Breast epithelium (tissue), 4 donors: ENCODE measurements at regions not wholly inside any gene's neighbourhood (a gene's known extent, or its start where the extent isn't known, plus 50 kb on each side); places are given as distances from the start of the nearest gene placed in this dataset.

ENCODE experiments used
- DNase-seq, 2 donors: peaks; one replicate each; pipeline ENCODE4 v3.0.0-alpha.2; 2019; ENCODE audit warnings: low spot score in 2 of 2
- H3K27ac ChIP-seq, 2 donors: fragments of 200-600 bp; sonication (generic) in 1 of 2; one replicate each; pipeline ENCODE4 v1.5.1; 2016 to 2019; ENCODE audit warnings: mild to moderate bottlenecking in 1 of 2
- H3K27me3 ChIP-seq, 2 donors: fragments of 200-600 bp; sonication (generic) in 1 of 2; one replicate each; pipeline versions ENCODE4 v1.5.1 to v1.6.0; 2017 to 2019; ENCODE audit warnings: control low read depth in 1 of 2, mild to moderate bottlenecking in 1 of 2
- H3K36me3 ChIP-seq: fragments of 200-600 bp; one replicate; pipeline ENCODE4 v1.5.1; 2019
- H3K4me1 ChIP-seq, 2 donors: fragments of 200-600 bp; sonication (generic); one replicate each; pipeline ENCODE4 v1.5.1; 2016 to 2019; ENCODE audit warnings: control low read depth in 1 of 2
- H3K4me3 ChIP-seq, 3 donors: fragments of 200-600 bp; sonication (generic); 1 replicate in 2 of 3; 2 replicates in 1 of 3; pipeline ENCODE4 v1.5.1; 2016 to 2019; ENCODE audit warnings: mild to moderate bottlenecking in 3 of 3, moderate library complexity in 2 of 3
- H3K9me3 ChIP-seq, 2 donors: fragments of 200-600 bp; sonication (generic) in 1 of 2; one replicate each; pipeline ENCODE4 v1.5.1; 2016 to 2019; ENCODE audit warnings: control low read depth in 1 of 2
- CTCF ChIP-seq, 3 donors: fragments of 450-650 bp; IDR thresholded peaks; one replicate each; pipeline ENCODE4 v1.5.1; 2016 to 2017; ENCODE audit warnings: antibody characterized with exemption in 3 of 3, mild to moderate bottlenecking in 3 of 3, moderate library complexity in 3 of 3
- POLR2A ChIP-seq: fragments of 450-650 bp; IDR thresholded peaks from one replicate; pipeline ENCODE4 v1.6.1; 2016; ENCODE audit warnings: antibody characterized with exemption, mild to moderate bottlenecking, moderate library complexity
- POLR2AphosphoS5 ChIP-seq, 3 donors: sonication (generic); formaldehyde crosslinking; IDR thresholded peaks; one replicate each; pipeline ENCODE4 v1.6.1; 2017; ENCODE audit warnings: antibody characterized with exemption in 3 of 3
- intact Hi-C: fragments of 100-400 bp; cut with DNase I; formaldehyde crosslinking; loops from one replicate; pipeline ENCODE4 v1.15.1; 2023; ENCODE audit warnings: low total_unique reads

DNA sequence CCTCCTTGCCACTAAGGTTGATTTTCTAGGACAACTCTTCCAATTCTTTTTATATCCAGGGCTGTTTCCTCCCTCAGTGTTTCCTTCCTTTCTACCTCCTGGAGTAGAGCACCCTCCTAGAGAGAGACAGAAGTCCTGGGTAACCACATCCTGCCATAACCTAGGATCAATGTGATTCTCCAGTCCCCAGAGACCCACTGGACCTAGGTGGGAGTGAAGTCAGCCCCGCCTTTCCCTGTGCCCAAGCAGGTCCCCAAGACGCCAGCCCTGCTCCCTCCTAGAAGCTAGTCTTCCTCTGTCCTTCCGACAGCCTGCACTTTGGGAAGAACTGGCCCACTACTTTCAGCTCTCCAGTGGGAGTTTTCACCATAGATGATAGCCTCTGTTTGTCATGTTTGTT is 166.8 kb upstream of the PLEKHG7 start:
- TF ChIP-seq POLR2AphosphoS5 (IDR thresholded peaks at IDR 0.05) (no peak), CTCF (IDR thresholded peaks at IDR 0.05) (no peak), POLR2A (no peak)
- Histone ChIP-seq H3K27me3 (no peaks in the 10 kb centered on the region), H3K9me3 (no peaks in the 10 kb centered on the region), H3K27ac (no peak overlapping the region), H3K4me3 (no peak overlapping the region), H3K36me3 (no peaks in the 10 kb centered on the region), H3K4me1 (peaks cover 0 to 10% of the 10 kb centered on the region in 2 donors)
- intact Hi-C loops, result no loop called here
- no peak for DNase-seq

GRCh38 chr12:92533280-92533890 is 169.4 kb upstream of the PLEKHG7 start:
- intact Hi-C loops, result no loop called here
- no peak overlapping the region for H3K27ac ChIP-seq
- no peak overlapping the region for H3K4me3 ChIP-seq
- no peak for DNase-seq
- H3K4me1 ChIP-seq, result no peaks in the 10 kb centered on the region
- no peak for TF ChIP-seq POLR2A
- TF ChIP-seq POLR2AphosphoS5 (IDR thresholded peaks at IDR 0.05), result no peak
- no peak for TF ChIP-seq CTCF (IDR thresholded peaks at IDR 0.05)
- no peaks in the 10 kb centered on the region for H3K27me3 ChIP-seq
- H3K36me3 ChIP-seq, result no peaks in the 10 kb centered on the region
- no peaks in the 10 kb centered on the region for H3K9me3 ChIP-seq

- no peak for TF ChIP-seq POLR2AphosphoS5 (IDR thresholded peaks at IDR 0.05)
- TF ChIP-seq POLR2A, result no peak
- no peak for TF ChIP-seq CTCF (IDR thresholded peaks at IDR 0.05)
Observed at GRCh38 chr12:92530706-92531105, 172.1 kb upstream of the PLEKHG7 start.

DNA sequence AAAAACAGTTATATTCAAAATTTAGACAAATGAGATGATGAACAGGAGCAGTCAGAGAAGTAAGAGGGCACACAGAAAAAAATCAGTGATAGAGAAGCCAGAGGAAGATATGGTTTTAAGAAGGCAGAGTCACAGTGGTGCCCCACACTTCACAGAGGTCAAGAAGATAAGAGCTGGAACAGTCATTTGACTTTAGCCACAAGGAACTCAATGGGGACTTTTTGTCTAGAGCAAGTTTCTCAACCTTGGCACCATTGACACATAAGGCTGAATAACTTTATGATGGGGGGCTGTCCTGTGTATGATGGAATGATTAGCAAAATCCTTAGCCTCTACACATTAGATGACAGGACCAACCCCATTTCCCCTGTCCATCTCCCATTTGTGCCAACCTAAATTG is 172.8 kb upstream of the PLEKHG7 start:
- Histone ChIP-seq H3K9me3 (no peaks in the 10 kb centered on the region), H3K4me1 (no peaks in the 10 kb centered on the region), H3K27me3 (no peaks in the 10 kb centered on the region), H3K4me3 (no peak overlapping the region), H3K36me3 (no peaks in the 10 kb centered on the region), H3K27ac (no peak overlapping the region)
- no peak for TF ChIP-seq POLR2AphosphoS5 (IDR thresholded peaks at IDR 0.05)
- TF ChIP-seq POLR2A, result no peak
- no peak for TF ChIP-seq CTCF (IDR thresholded peaks at IDR 0.05)
- intact Hi-C loops, result no loop called here
- no peak for DNase-seq

More at GRCh38 chr12:92530706-92531105, 172.1 kb upstream of the PLEKHG7 start:
- H3K4me3 ChIP-seq, result no peak overlapping the region
- H3K27me3 ChIP-seq, result no peaks in the 10 kb centered on the region
- no peaks in the 10 kb centered on the region for H3K4me1 ChIP-seq
- H3K36me3 ChIP-seq, result no peaks in the 10 kb centered on the region
- intact Hi-C loops, result no loop called here
- no peak for DNase-seq
- H3K9me3 ChIP-seq, result no peaks in the 10 kb centered on the region
- no peak overlapping the region for H3K27ac ChIP-seq

GRCh38 chr12:92528586-92528985 is 174.2 kb upstream of the PLEKHG7 start:
- no peaks in the 10 kb centered on the region for H3K27me3 ChIP-seq
- H3K4me3 ChIP-seq, result no peak overlapping the region
- H3K9me3 ChIP-seq, result no peaks in the 10 kb centered on the region
- no peak overlapping the region for H3K27ac ChIP-seq
- H3K36me3 ChIP-seq, result no peaks in the 10 kb centered on the region
- TF ChIP-seq POLR2A (no peak), POLR2AphosphoS5 (IDR thresholded peaks at IDR 0.05) (no peak), CTCF (IDR thresholded peaks at IDR 0.05) (no peak)
- intact Hi-C loops, result no loop called here
- no peak for DNase-seq
- H3K4me1 ChIP-seq, result no peaks in the 10 kb centered on the region
